ENCODE measurements at regions not wholly inside any gene's neighbourhood (a gene's known extent, or its start where the extent isn't known, plus 50 kb on each side); places are given as distances from the start of the nearest gene placed in this dataset.

GRCh38 chr16:73408311-73408710 lies 360.4 kb upstream of the ZFHX3 start:
- no peaks in the 10 kb centered on the region for H4K20me1 ChIP-seq (ENCODE audit: insufficient read depth, low read length)
- H3K4me3 ChIP-seq (ENCODE audit: insufficient read depth, low read length) = no peak overlapping the region
- no peaks in the 10 kb centered on the region for H3K9me3 ChIP-seq (ENCODE audit: low read depth, low read length)
- no peaks in the 10 kb centered on the region for H3K4me1 ChIP-seq (ENCODE audit: insufficient read depth, low read length)
- TF ChIP-seq, protein P1, sequence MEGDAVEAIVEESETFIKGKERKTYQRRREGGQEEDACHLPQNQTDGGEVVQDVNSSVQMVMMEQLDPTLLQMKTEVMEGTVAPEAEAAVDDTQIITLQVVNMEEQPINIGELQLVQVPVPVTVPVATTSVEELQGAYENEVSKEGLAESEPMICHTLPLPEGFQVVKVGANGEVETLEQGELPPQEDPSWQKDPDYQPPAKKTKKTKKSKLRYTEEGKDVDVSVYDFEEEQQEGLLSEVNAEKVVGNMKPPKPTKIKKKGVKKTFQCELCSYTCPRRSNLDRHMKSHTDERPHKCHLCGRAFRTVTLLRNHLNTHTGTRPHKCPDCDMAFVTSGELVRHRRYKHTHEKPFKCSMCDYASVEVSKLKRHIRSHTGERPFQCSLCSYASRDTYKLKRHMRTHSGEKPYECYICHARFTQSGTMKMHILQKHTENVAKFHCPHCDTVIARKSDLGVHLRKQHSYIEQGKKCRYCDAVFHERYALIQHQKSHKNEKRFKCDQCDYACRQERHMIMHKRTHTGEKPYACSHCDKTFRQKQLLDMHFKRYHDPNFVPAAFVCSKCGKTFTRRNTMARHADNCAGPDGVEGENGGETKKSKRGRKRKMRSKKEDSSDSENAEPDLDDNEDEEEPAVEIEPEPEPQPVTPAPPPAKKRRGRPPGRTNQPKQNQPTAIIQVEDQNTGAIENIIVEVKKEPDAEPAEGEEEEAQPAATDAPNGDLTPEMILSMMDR (IDR thresholded peaks at IDR 0.05; ENCODE audit: extremely low read depth, low read depth, low read length) = no peak
- DNase-seq (ENCODE audit: insufficient read length, low spot score, missing footprints) = no peak
- no peaks in the 10 kb centered on the region for H3K36me3 ChIP-seq (ENCODE audit: insufficient read depth, low read length)
- H3K27me3 ChIP-seq (ENCODE audit: insufficient read depth, low read length) = no peaks in the 10 kb centered on the region
- no peak overlapping the region for H2AFZ ChIP-seq (ENCODE audit: low read length)
- no peak overlapping the region for H3K4me2 ChIP-seq (ENCODE audit: insufficient read depth, low read length)
- no peak overlapping the region for H3K27ac ChIP-seq (ENCODE audit: low read depth, low read length)
- no peaks in the 10 kb centered on the region for H3K79me2 ChIP-seq (ENCODE audit: insufficient read depth, low read length)

DNA sequence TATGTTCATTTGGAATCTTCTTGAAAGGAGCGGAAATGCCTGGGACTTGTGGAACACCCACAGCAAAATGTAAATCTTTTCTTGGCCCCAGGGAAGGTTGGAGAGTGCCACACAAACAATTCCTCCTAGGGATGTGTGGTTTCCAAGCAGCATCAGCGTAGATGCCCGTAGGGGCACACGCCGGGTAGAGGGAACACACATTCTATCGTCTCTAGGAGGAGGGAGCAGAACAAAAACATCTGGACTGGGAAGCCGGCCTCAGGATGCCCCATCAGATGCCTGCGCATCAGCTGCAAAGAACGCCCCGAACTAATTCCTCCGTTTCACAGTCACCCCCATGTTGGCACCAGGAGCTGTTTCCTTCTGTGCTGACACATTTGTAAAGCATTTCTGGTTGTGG lies 357.9 kb upstream of the ZFHX3 start:
- no peaks in the 10 kb centered on the region for H3K27me3 ChIP-seq (ENCODE audit: insufficient read depth, low read length)
- H3K4me3 ChIP-seq (ENCODE audit: insufficient read depth, low read length) = no peak overlapping the region
- no peak overlapping the region for H3K4me2 ChIP-seq (ENCODE audit: insufficient read depth, low read length)
- H3K79me2 ChIP-seq (ENCODE audit: insufficient read depth, low read length) = no peaks in the 10 kb centered on the region
- H3K36me3 ChIP-seq (ENCODE audit: insufficient read depth, low read length) = no peaks in the 10 kb centered on the region
- TF ChIP-seq, protein P1 (IDR thresholded peaks at IDR 0.05; ENCODE audit: extremely low read depth, low read depth, low read length) = no peak
- no peaks in the 10 kb centered on the region for H4K20me1 ChIP-seq (ENCODE audit: insufficient read depth, low read length)
- H3K4me1 ChIP-seq (ENCODE audit: insufficient read depth, low read length) = no peaks in the 10 kb centered on the region
- no peak for DNase-seq (ENCODE audit: insufficient read length, low spot score, missing footprints)
- H3K27ac ChIP-seq (ENCODE audit: low read depth, low read length) = no peak overlapping the region
- H2AFZ ChIP-seq (ENCODE audit: low read length) = peak overlapping the region; percentile 22
- H3K9me3 ChIP-seq (ENCODE audit: low read depth, low read length) = no peaks in the 10 kb centered on the region

GRCh38 chr16:73404001-73404400 lies 356.1 kb upstream of the ZFHX3 start:
- H4K20me1 ChIP-seq (ENCODE audit: insufficient read depth, low read length) = no peaks in the 10 kb centered on the region
- H3K79me2 ChIP-seq (ENCODE audit: insufficient read depth, low read length) = no peaks in the 10 kb centered on the region
- no peak overlapping the region for H3K4me2 ChIP-seq (ENCODE audit: insufficient read depth, low read length)
- H3K4me1 ChIP-seq (ENCODE audit: insufficient read depth, low read length) = no peaks in the 10 kb centered on the region
- H3K27ac ChIP-seq (ENCODE audit: low read depth, low read length) = no peak overlapping the region
- no peak overlapping the region for H3K4me3 ChIP-seq (ENCODE audit: insufficient read depth, low read length)
- H2AFZ ChIP-seq (ENCODE audit: low read length) = no peak overlapping the region
- TF ChIP-seq, protein P1 (IDR thresholded peaks at IDR 0.05; ENCODE audit: extremely low read depth, low read depth, low read length) = no peak
- no peak for DNase-seq (ENCODE audit: insufficient read length, low spot score, missing footprints)
- no peaks in the 10 kb centered on the region for H3K27me3 ChIP-seq (ENCODE audit: insufficient read depth, low read length)
- H3K9me3 ChIP-seq (ENCODE audit: low read depth, low read length) = no peaks in the 10 kb centered on the region
- H3K36me3 ChIP-seq (ENCODE audit: insufficient read depth, low read length) = no peaks in the 10 kb centered on the region

GRCh38 chr16:73403291-73403690 lies 355.4 kb upstream of the ZFHX3 start:
- no peaks in the 10 kb centered on the region for H3K79me2 ChIP-seq (ENCODE audit: insufficient read depth, low read length)
- no peaks in the 10 kb centered on the region for H3K9me3 ChIP-seq (ENCODE audit: low read depth, low read length)
- TF ChIP-seq, protein P1 (IDR thresholded peaks at IDR 0.05; ENCODE audit: extremely low read depth, low read depth, low read length) = no peak
- no peak overlapping the region for H3K4me2 ChIP-seq (ENCODE audit: insufficient read depth, low read length)
- no peaks in the 10 kb centered on the region for H3K27me3 ChIP-seq (ENCODE audit: insufficient read depth, low read length)
- no peak overlapping the region for H2AFZ ChIP-seq (ENCODE audit: low read length)
- no peaks in the 10 kb centered on the region for H4K20me1 ChIP-seq (ENCODE audit: insufficient read depth, low read length)
- H3K36me3 ChIP-seq (ENCODE audit: insufficient read depth, low read length) = no peaks in the 10 kb centered on the region
- no peaks in the 10 kb centered on the region for H3K4me1 ChIP-seq (ENCODE audit: insufficient read depth, low read length)
- DNase-seq (ENCODE audit: insufficient read length, low spot score, missing footprints) = no peak
- H3K27ac ChIP-seq (ENCODE audit: low read depth, low read length) = no peak overlapping the region
- no peak overlapping the region for H3K4me3 ChIP-seq (ENCODE audit: insufficient read depth, low read length)
